SK-N-SH (cell line): ENCODE measurements at regions not wholly inside any gene's neighbourhood (a gene's known extent, or its start where the extent isn't known, plus 50 kb on each side); places are given as distances from the start of the nearest gene placed in this dataset.

ENCODE experiments used
- EP300 ChIP-seq, 2 experiments: IDR thresholded peaks; 2 replicates each; pipeline versions ENCODE4 v1.4.0 to v1.6.1; 2012; ENCODE audit warnings: borderline replicate concordance in 1 of 2, low read depth in 1 of 2, low read length in 1 of 2
- MXI1 ChIP-seq: IDR thresholded peaks from 2 replicates; pipeline ENCODE4 v1.6.1; 2012; ENCODE audit warnings: mild to moderate bottlenecking, low read depth, low read length, improper control_type of control experiment
- POLR2AphosphoS5 ChIP-seq: IDR thresholded peaks from 2 replicates; pipeline ENCODE4 v1.6.1; 2012; ENCODE audit warnings: low read depth, low read length
- SMC3 ChIP-seq: IDR thresholded peaks from 2 replicates; pipeline ENCODE4 v1.6.1; 2012; ENCODE audit warnings: low read depth, low read length, improper control_type of control experiment
- TCF12 ChIP-seq: IDR thresholded peaks from 2 replicates; pipeline ENCODE4 v1.4.0; 2012
- TF ChIP-seq, protein P1 (sequence below): fragments of 200-600 bp; sonication (generic); IDR thresholded peaks from 2 replicates; pipeline ENCODE4 v1.6.1; 2017; ENCODE audit warnings: antibody characterized with exemption, mild to moderate bottlenecking, moderate library complexity

DNA sequence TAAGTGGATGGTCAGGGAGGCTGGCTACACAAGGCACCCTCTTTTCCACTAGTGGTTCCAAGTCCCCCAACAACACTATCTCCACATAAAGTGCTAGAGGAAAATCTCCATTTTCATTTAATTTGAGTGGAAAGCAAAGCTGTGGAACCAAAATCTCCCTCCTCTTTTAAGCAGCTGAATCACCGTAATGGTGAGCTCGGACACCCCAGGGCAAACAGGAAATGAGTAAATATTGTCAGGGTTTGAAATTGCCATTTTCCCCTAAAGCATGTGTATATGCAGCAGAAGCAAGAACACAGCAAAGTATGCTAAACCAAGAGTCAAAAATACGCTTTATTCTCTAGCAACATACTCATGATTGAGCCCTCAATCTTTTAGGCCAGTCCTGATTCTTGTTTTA is 143.7 kb downstream of the GPAM start:
- TF ChIP-seq, protein P1, sequence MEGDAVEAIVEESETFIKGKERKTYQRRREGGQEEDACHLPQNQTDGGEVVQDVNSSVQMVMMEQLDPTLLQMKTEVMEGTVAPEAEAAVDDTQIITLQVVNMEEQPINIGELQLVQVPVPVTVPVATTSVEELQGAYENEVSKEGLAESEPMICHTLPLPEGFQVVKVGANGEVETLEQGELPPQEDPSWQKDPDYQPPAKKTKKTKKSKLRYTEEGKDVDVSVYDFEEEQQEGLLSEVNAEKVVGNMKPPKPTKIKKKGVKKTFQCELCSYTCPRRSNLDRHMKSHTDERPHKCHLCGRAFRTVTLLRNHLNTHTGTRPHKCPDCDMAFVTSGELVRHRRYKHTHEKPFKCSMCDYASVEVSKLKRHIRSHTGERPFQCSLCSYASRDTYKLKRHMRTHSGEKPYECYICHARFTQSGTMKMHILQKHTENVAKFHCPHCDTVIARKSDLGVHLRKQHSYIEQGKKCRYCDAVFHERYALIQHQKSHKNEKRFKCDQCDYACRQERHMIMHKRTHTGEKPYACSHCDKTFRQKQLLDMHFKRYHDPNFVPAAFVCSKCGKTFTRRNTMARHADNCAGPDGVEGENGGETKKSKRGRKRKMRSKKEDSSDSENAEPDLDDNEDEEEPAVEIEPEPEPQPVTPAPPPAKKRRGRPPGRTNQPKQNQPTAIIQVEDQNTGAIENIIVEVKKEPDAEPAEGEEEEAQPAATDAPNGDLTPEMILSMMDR = no peak
- no peak for TF ChIP-seq POLR2AphosphoS5
- no peak for TF ChIP-seq TCF12
- no peak for TF ChIP-seq SMC3
- no peak for TF ChIP-seq EP300 (IDR thresholded peaks at IDR 0.05; ENCODE audit: borderline replicate concordance in 1 of 2, low read depth in 1 of 2, low read length in 1 of 2)
- TF ChIP-seq MXI1 = no peak
